Hypothalamus (tissue), 51 donors: ENCODE measurements at regions not wholly inside any gene's neighbourhood (a gene's known extent, or its start where the extent isn't known, plus 50 kb on each side); places are given as distances from the start of the nearest gene placed in this dataset.

Experiments
- DNase-seq, 51 donors: peaks; one replicate each; lab custom pipeline; 2025; lab: John Stamatoyannopoulos, UW

- no peak for DNase-seq
Measured at GRCh38 chr9:129283291-129283691, 105.2 kb upstream of the IER5L start.

GRCh38 chr9:129282731-129283211 lies 104.7 kb upstream of the IER5L start:
- DNase-seq: no peak

GRCh38 chr9:129282272-129282671 lies 104.2 kb upstream of the IER5L start:
- DNase-seq: no peak

GRCh38 chr9:129281506-129282145 lies 103.6 kb upstream of the IER5L start:
- DNase-seq: no peak

GRCh38 chr9:129280623-129281271 lies 102.7 kb upstream of the IER5L start:
- DNase-seq: peak in 11 of 51 donors; percentile 18 to 49 (median 24)

GRCh38 chr9:129280236-129280622 lies 102.2 kb upstream of the IER5L start:
- no peak for DNase-seq

GRCh38 chr9:129278391-129279237 lies 100.6 kb upstream of the IER5L start:
- no peak for DNase-seq

- no peak for DNase-seq
Measured at GRCh38 chr9:129276486-129277230, 98.6 kb upstream of the IER5L start.

- no peak for DNase-seq
Measured at GRCh38 chr9:129275626-129276247, 97.7 kb upstream of the IER5L start.

- DNase-seq: no peak
Measured at GRCh38 chr9:129273941-129274684, 96.1 kb upstream of the IER5L start.

GRCh38 chr9:129273136-129273895 lies 95.3 kb upstream of the IER5L start:
- no peak for DNase-seq

GRCh38 chr9:129272348-129273025 lies 94.4 kb upstream of the IER5L start:
- DNase-seq: no peak

GRCh38 chr9:129270903-129271431 lies 92.9 kb upstream of the IER5L start:
- no peak for DNase-seq

GRCh38 chr9:129270205-129270604 lies 92.1 kb upstream of the IER5L start:
- DNase-seq: no peak

GRCh38 chr9:129267141-129267540 lies 89.1 kb upstream of the IER5L start:
- no peak for DNase-seq

- no peak for DNase-seq
Measured at GRCh38 chr9:129266536-129266935, 88.5 kb upstream of the IER5L start.

GRCh38 chr9:129264388-129264787 lies 86.3 kb upstream of the IER5L start:
- no peak for DNase-seq

GRCh38 chr9:129263836-129264235 lies 85.8 kb upstream of the IER5L start:
- DNase-seq: no peak
